OCI-LY1 (cell line): ENCODE measurements at regions not wholly inside any gene's neighbourhood (a gene's known extent, or its start where the extent isn't known, plus 50 kb on each side); places are given as distances from the start of the nearest gene placed in this dataset.

Experiments used
- H2AFZ ChIP-seq: fragments of 200-600 bp; sonication (generic), shearing (Covaris generic); 2 replicates; pipeline ENCODE4 v1.6.0; 2014; ENCODE audit warnings: antibody characterized with exemption, mild to moderate bottlenecking, low read length
- H3F3A ChIP-seq: fragments of 200-600 bp; sonication (generic), shearing (Covaris generic); 2 replicates; pipeline ENCODE4 v1.6.0; 2014; ENCODE audit warnings: mild to moderate bottlenecking, antibody characterized with exemption, low read length, moderate library complexity; ENCODE audit not compliant: insufficient read depth
- H3K27ac ChIP-seq: fragments of 200-600 bp; sonication (generic); 2 replicates; pipeline ENCODE4 v1.5.1; 2014; ENCODE audit warnings: low read length, mixed run types, mild to moderate bottlenecking, low read depth; ENCODE audit not compliant: poor library complexity, severe bottlenecking
- H3K27me3 ChIP-seq: fragments of 200-600 bp; sonication (generic); 2 replicates; pipeline ENCODE4 v1.6.0; 2014; ENCODE audit warnings: antibody characterized with exemption, mild to moderate bottlenecking, low read length, moderate library complexity; ENCODE audit not compliant: insufficient read depth
- H3K36me3 ChIP-seq: fragments of 200-600 bp; sonication (generic); 2 replicates; pipeline ENCODE4 v1.6.1; 2014; ENCODE audit warnings: mild to moderate bottlenecking, antibody characterized with exemption, low read length, moderate library complexity, mixed read lengths; ENCODE audit not compliant: insufficient read depth
- H3K4me1 ChIP-seq: fragments of 200-600 bp; sonication (generic); 2 replicates; pipeline ENCODE4 v1.5.1; 2014; ENCODE audit warnings: mild to moderate bottlenecking, low read length, moderate library complexity; ENCODE audit not compliant: insufficient read depth, severe bottlenecking
- H3K4me2 ChIP-seq: fragments of 200-600 bp; sonication (generic), shearing (Covaris generic); 2 replicates; pipeline ENCODE4 v1.6.1; 2014; ENCODE audit warnings: low read length
- H3K4me3 ChIP-seq: fragments of 200-600 bp; sonication (generic); 2 replicates; pipeline ENCODE4 v1.5.1; 2014; ENCODE audit warnings: low read length, low read depth, mild to moderate bottlenecking, mixed read lengths; ENCODE audit not compliant: poor library complexity, severe bottlenecking
- H3K79me2 ChIP-seq: fragments of 200-600 bp; shearing (Covaris generic); 2 replicates; pipeline ENCODE4 v1.6.1; 2016; ENCODE audit warnings: mixed run types, low read length, mixed read lengths; ENCODE audit not compliant: insufficient read depth
- H3K9ac ChIP-seq: fragments of 200-600 bp; sonication (generic), shearing (Covaris generic); 2 replicates; pipeline ENCODE4 v1.6.1; 2014; ENCODE audit warnings: mild to moderate bottlenecking, low read length, mixed read lengths
- H3K9me2 ChIP-seq: fragments of 200-600 bp; sonication (generic), shearing (Covaris generic); 2 replicates; pipeline ENCODE4 v1.6.1; 2014; ENCODE audit warnings: low read depth, mild to moderate bottlenecking, low read length, mixed read lengths
- H3K9me3 ChIP-seq: fragments of 200-600 bp; shearing (Covaris generic); 2 replicates; pipeline ENCODE4 v1.6.1; 2014; ENCODE audit warnings: low read length, mixed read lengths
- H4K20me1 ChIP-seq: fragments of 200-600 bp; sonication (generic), shearing (Covaris generic); 2 replicates; pipeline ENCODE4 v1.6.0; 2016; ENCODE audit warnings: mild to moderate bottlenecking, low read length; ENCODE audit not compliant: insufficient read depth
- EZH2 ChIP-seq: fragments of 200-600 bp; sonication (generic), shearing (Covaris generic); IDR thresholded peaks from 2 replicates; pipeline ENCODE4 v1.8.0; 2017; ENCODE audit warnings: borderline replicate concordance, mixed run types, mild to moderate bottlenecking, antibody characterized with exemption, low read length, moderate library complexity, mixed read lengths
- TF ChIP-seq, protein P1 (sequence below): fragments of 200-600 bp; sonication (generic), shearing (Covaris generic); IDR thresholded peaks from 2 replicates; pipeline ENCODE4 v1.5.1; 2017; ENCODE audit warnings: mild to moderate bottlenecking, antibody characterized with exemption, low read length, moderate library complexity, mixed read lengths

DNA sequence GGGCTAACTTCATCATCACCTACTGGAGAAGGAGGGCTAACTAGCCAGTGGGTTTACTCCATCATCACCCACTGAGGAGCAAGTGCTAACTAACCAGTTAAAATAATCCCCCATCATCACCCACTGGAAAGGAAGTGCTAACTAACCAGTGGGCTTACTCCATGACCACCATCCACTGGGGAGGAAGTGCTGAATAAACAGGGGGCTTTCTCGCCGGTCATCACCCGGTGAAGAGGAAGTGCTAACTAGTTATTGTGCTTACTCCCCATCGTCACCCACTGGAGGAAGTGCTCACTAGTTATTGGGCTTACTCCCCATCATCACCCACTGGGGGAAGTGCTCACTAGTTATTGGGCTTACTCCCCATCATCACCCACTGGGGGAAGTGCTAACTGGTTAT, 124.4 kb upstream of the SALL3 start:
- no peak overlapping the region for H3K9ac ChIP-seq
- no peaks in the 10 kb centered on the region for H3K27me3 ChIP-seq
- TF ChIP-seq, protein P1, sequence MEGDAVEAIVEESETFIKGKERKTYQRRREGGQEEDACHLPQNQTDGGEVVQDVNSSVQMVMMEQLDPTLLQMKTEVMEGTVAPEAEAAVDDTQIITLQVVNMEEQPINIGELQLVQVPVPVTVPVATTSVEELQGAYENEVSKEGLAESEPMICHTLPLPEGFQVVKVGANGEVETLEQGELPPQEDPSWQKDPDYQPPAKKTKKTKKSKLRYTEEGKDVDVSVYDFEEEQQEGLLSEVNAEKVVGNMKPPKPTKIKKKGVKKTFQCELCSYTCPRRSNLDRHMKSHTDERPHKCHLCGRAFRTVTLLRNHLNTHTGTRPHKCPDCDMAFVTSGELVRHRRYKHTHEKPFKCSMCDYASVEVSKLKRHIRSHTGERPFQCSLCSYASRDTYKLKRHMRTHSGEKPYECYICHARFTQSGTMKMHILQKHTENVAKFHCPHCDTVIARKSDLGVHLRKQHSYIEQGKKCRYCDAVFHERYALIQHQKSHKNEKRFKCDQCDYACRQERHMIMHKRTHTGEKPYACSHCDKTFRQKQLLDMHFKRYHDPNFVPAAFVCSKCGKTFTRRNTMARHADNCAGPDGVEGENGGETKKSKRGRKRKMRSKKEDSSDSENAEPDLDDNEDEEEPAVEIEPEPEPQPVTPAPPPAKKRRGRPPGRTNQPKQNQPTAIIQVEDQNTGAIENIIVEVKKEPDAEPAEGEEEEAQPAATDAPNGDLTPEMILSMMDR, result no peak
- no peak for TF ChIP-seq EZH2
- H3K4me1 ChIP-seq, result no peaks in the 10 kb centered on the region
- H4K20me1 ChIP-seq, result no peaks in the 10 kb centered on the region
- H3K9me2 ChIP-seq, result no peaks in the 10 kb centered on the region
- no peaks in the 10 kb centered on the region for H3F3A ChIP-seq
- no peaks in the 10 kb centered on the region for H3K79me2 ChIP-seq
- no peak overlapping the region for H3K4me2 ChIP-seq
- no peaks in the 10 kb centered on the region for H3K9me3 ChIP-seq
- H3K27ac ChIP-seq, result no peak overlapping the region
- H3K36me3 ChIP-seq, result no peaks in the 10 kb centered on the region
- no peak overlapping the region for H3K4me3 ChIP-seq
- H2AFZ ChIP-seq, result no peak overlapping the region

DNA sequence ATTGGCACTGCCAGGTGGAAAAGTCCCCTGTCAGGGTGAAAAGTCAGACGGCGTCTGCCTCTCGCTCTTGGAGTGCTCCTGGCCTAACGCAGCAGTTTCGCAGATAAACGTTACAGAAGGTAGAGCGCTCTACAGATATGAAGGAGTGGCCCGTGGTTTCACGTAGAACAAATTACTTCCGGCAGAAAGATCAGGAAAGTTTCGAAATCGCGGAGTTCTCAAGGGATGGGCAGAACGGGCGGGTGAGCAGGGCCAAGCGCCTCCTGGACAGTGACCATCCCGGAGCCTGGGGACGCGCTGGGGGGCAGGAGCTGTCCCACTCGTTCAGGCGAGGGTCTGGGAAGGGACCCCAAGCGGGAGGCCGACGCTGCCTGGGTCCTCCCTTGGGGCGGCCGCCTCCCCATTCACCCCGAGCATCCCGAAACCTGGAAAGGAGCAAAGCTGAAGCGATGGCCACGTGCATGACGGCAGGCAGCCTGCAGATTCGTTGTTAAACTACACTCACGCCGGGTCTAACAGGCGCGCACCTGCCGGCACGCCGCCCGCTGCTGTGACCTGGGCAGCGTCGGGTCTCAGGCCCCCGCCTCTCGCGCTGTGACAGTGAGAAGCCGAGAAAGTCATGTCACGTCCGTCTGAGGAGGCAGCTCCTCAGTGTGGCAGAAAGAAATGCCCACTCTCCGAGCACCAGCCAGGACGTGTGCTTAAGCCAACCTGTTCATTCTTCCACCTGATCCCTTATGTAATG, 122.9 kb upstream of the SALL3 start:
- Histone ChIP-seq H3K79me2 (no peaks in the 10 kb centered on the region), H3K36me3 (no peaks in the 10 kb centered on the region), H3K4me2 (no peak overlapping the region), H3K9me3 (no peaks in the 10 kb centered on the region), H3K4me1 (no peaks in the 10 kb centered on the region), H2AFZ (no peak overlapping the region), H3K9ac (no peak overlapping the region), H3K27ac (no peak overlapping the region), H3F3A (no peaks in the 10 kb centered on the region), H3K9me2 (no peaks in the 10 kb centered on the region), H3K4me3 (no peak overlapping the region), H3K27me3 (no peaks in the 10 kb centered on the region), H4K20me1 (no peaks in the 10 kb centered on the region)
- TF ChIP-seq, protein P1, result no peak
- TF ChIP-seq EZH2, result no peak

DNA sequence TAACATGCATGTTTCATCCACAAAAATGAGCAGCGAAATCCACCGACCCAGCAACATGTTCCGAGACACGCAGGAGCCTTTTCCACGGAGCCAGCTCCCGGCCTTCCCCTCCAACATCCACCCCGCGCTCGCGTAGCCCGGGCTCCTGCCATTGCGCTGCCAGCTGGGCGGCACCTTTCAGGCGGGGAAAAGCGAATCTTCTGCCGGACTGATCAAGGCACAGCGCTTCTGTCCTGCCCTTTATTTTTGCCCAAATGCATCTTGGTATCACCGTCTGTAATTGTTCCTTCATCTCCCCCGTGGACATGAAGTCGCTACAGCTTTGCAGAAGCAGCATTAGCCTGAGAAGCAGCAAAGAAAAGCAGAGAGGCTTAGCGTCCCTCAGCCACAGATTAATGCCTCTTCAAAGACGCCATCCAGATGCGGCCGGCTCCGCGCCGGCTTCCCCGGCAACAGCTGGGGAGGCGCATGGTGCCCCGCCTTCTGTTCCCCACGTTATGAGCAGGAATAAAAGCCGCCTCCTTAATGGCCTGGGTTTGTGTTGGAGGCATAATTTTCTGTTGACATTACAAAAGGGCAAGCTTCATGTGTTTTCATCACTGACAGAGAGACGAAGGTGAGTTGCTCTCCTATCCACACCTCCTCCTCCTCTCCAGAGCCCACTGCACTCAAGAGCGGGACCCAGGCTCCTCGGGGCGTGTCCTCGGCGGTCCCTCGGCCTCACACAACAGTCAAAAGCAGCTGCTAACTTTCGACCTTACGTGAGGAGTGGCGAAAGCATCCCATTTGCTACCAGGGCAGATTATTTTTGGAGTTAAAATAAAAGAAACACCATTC, 122.1 kb upstream of the SALL3 start:
- no peak overlapping the region for H3K27ac ChIP-seq
- no peak overlapping the region for H3K9ac ChIP-seq
- TF ChIP-seq, protein P1, result no peak
- TF ChIP-seq EZH2, result no peak
- no peak overlapping the region for H3K4me2 ChIP-seq
- no peaks in the 10 kb centered on the region for H3F3A ChIP-seq
- H3K36me3 ChIP-seq, result no peaks in the 10 kb centered on the region
- no peaks in the 10 kb centered on the region for H4K20me1 ChIP-seq
- no peaks in the 10 kb centered on the region for H3K79me2 ChIP-seq
- H3K4me1 ChIP-seq, result no peaks in the 10 kb centered on the region
- no peaks in the 10 kb centered on the region for H3K27me3 ChIP-seq
- H2AFZ ChIP-seq, result no peak overlapping the region
- H3K4me3 ChIP-seq, result no peak overlapping the region
- H3K9me2 ChIP-seq, result no peaks in the 10 kb centered on the region
- H3K9me3 ChIP-seq, result no peaks in the 10 kb centered on the region
